K562 (cell line): ENCODE measurements at regions not wholly inside any gene's neighbourhood (a gene's known extent, or its start where the extent isn't known, plus 50 kb on each side); places are given as distances from the start of the nearest gene placed in this dataset.
"Not testable (repeated sequence)": the region's sequence is repeated elsewhere in the genome, so short reads cannot be mapped to it uniquely, and the experiment has no call there.

ENCODE experiments used
- ATAC-seq: fragments of 200-7000 bp; cut with Tn5 transposase; 3 replicates; pipeline ENCODE4 v1.9.1; 2020; ENCODE audit warnings: moderate library complexity
- BruUV-seq: library from RNA; stranded (reverse); fragments of 400-500 nt; replicated peaks from 2 replicates; lab custom pipeline; 2021; lab: Mats Ljungman, UMichigan
- CTCF ChIA-PET: fragments of 300-600 bp; formaldehyde crosslinking; extraction: SDS; loops from one replicate; lab custom pipeline; 2021; ENCODE audit warnings: low intra/inter-chr PET ratio; lab: Yijun Ruan, JAX
- POLR2A ChIA-PET: fragments of 300-600, 350-650 bp; sonication (Branson Sonifier 250); formaldehyde crosslinking; extraction: SDS; loops from one replicate; lab custom pipeline; 2021; ENCODE audit warnings: antibody characterized with exemption, inconsistent platforms; lab: Yijun Ruan, JAX
- DNase-seq, 4 experiments: peaks; one replicate each; pipeline versions ENCODE4 v3.0.0 to v3.0.0-alpha.2; 2011 to 2018; ENCODE audit warnings: low spot score in 3 of 4, mixed read lengths in 3 of 4; ENCODE audit errors: extremely low read depth in 1 of 4
- FAIRE-seq: peaks from 2 replicates; lab custom pipeline; 2011; peaks lifted over from hg19 to GRCh38; lab: Jason Lieb, UNC
- H2AFZ ChIP-seq: 2 replicates; pipeline ENCODE4 v1.6.0; 2011; ENCODE audit warnings: low read depth, low read length, control low read depth, inconsistent platforms
- H3K27ac ChIP-seq: fragments of 200-600 bp; 3 replicates; pipeline ENCODE4 v1.8.0; 2011; ENCODE audit warnings: low read depth, mild to moderate bottlenecking, control low read depth, inconsistent platforms, low read length, moderate library complexity, mixed read lengths; ENCODE audit errors: extremely low read depth
- H3K27me3 ChIP-seq, 2 experiments: fragments of 300-600 bp in 1 of 2; 2 replicates in 1 of 2; 3 replicates in 1 of 2; pipeline versions ENCODE4 v1.6.0 to v1.8.0; 2011; ENCODE audit warnings: inconsistent platforms in 2 of 2, low read length in 2 of 2, mild to moderate bottlenecking in 1 of 2, mixed read lengths in 1 of 2, moderate library complexity in 1 of 2; ENCODE audit not compliant: control insufficient read depth in 2 of 2, insufficient read depth in 2 of 2
- H3K36me3 ChIP-seq: fragments of 300-600 bp; 3 replicates; pipeline ENCODE4 v1.8.0; 2011; ENCODE audit warnings: mild to moderate bottlenecking, low read length, inconsistent platforms; ENCODE audit not compliant: control insufficient read depth, insufficient read depth
- H3K4me1 ChIP-seq, 2 experiments: fragments of 200-600 bp in 1 of 2; replicated peaks in 1 of 2; 2 replicates in 1 of 2; 3 replicates in 1 of 2; pipeline versions ENCODE4 v1.5.1 to v1.8.0; 2011; ENCODE audit warnings: inconsistent platforms in 2 of 2, low read length in 2 of 2, mild to moderate bottlenecking in 1 of 2, mixed read lengths in 1 of 2, moderate library complexity in 1 of 2; ENCODE audit not compliant: control insufficient read depth in 2 of 2, insufficient read depth in 2 of 2
- H3K4me2 ChIP-seq: 2 replicates; pipeline ENCODE4 v1.6.1; 2011; ENCODE audit warnings: low read length, control low read depth, inconsistent platforms, mixed read lengths; ENCODE audit not compliant: insufficient read depth
- H3K4me3 ChIP-seq: fragments of 200-600 bp; sonication (generic), shearing (Covaris generic); 2 replicates; pipeline ENCODE4 v1.5.1; 2016; ENCODE audit warnings: control low read depth, inconsistent platforms
- H3K79me2 ChIP-seq: fragments of 200-600 bp; 3 replicates; pipeline ENCODE4 v1.8.0; 2011; ENCODE audit warnings: low read length, inconsistent platforms; ENCODE audit not compliant: control insufficient read depth, insufficient read depth
- H3K9ac ChIP-seq, 2 experiments: 2 replicates each; pipeline versions ENCODE4 v1.6.0 to v1.6.1; 2011; ENCODE audit warnings: low read depth in 2 of 2, low read length in 2 of 2, control low read depth in 1 of 2, inconsistent platforms in 1 of 2, mild to moderate bottlenecking in 1 of 2, mixed read lengths in 1 of 2; ENCODE audit not compliant: insufficient read depth in 1 of 2
- H3K9me1 ChIP-seq: one replicate; pipeline ENCODE4 v1.6.0; 2011; ENCODE audit warnings: inconsistent platforms, mild to moderate bottlenecking, low read length, moderate library complexity; ENCODE audit not compliant: control insufficient read depth, insufficient read depth
- H3K9me3 ChIP-seq: replicated peaks from 2 replicates; pipeline ENCODE4 v1.5.1; 2011; ENCODE audit warnings: low read depth, low read length, inconsistent platforms; ENCODE audit not compliant: control insufficient read depth, insufficient read depth
- H4K20me1 ChIP-seq: replicated peaks from 2 replicates; pipeline ENCODE4 v1.6.1; 2011; ENCODE audit warnings: low read length, inconsistent platforms, mixed read lengths; ENCODE audit not compliant: control insufficient read depth, insufficient read depth
- E2F5 ChIP-seq: sonication (generic); formaldehyde crosslinking; IDR thresholded peaks from 2 replicates; pipeline ENCODE4 v1.8.0; 2022; ENCODE audit warnings: mild to moderate bottlenecking, missing genetic modification reagents
- ILF3 ChIP-seq: fragments of 450-650 bp; IDR thresholded peaks from 2 replicates; pipeline ENCODE4 v1.6.1; 2018; ENCODE audit warnings: antibody characterized with exemption, mild to moderate bottlenecking, moderate library complexity, borderline replicate concordance
- ZNF143 ChIP-seq: sonication (generic); formaldehyde crosslinking; IDR thresholded peaks from 2 replicates; pipeline ENCODE4 v1.9.0; 2022; ENCODE audit warnings: mild to moderate bottlenecking, missing genetic modification reagents
- WGBS: fragments of 100-300 bp; shearing (Covaris generic); methylation state at CpG from one replicate; pipeline ENCODE4 v1.1.6; 2016; ENCODE audit warnings: low coverage, mixed read lengths; ENCODE audit not compliant: insufficient coverage; ENCODE audit errors: missing lambda C conversion rate; 5-methylcytosine and 5-hydroxymethylcytosine counted together
- in situ Hi-C: fragments of 300-500 bp; cut with MboI; formaldehyde crosslinking; loops from 4 replicates; pipeline ENCODE4 v1.15.0; 2018; ENCODE audit warnings: inconsistent platforms, mixed read lengths
- intact Hi-C: fragments of 100-400 bp; cut with micrococcal nuclease; formaldehyde crosslinking; loops from 2 replicates; pipeline ENCODE4 v1.14.2; 2022

- no peak for TF ChIP-seq E2F5 (CRISPR knock-in tag)
Measured at GRCh38 chr11:90698238-90698637, 475.4 kb upstream of the CHORDC1 start (continued).

- POLR2A ChIA-PET, H3K36me3 ChIP-seq, H3K9me1 ChIP-seq, H3K4me1 ChIP-seq, H3K27me3 ChIP-seq, CTCF ChIA-PET, H3K4me3 ChIP-seq, H4K20me1 ChIP-seq, H3K9me3 ChIP-seq, FAIRE-seq, H3K9ac ChIP-seq, H3K4me2 ChIP-seq, H3K27ac ChIP-seq, intact Hi-C loops, H2AFZ ChIP-seq, ATAC-seq, H3K79me2 ChIP-seq, BruUV-seq, in situ Hi-C loops, DNase-seq: not testable (repeated sequence)
- 0% methylated on average over 1 of the region's 1 CpG for WGBS
Measured at GRCh38 chr11:90675496-90675895, 452.6 kb upstream of the CHORDC1 start.

GRCh38 chr11:90669094-90669493 is 446.2 kb upstream of the CHORDC1 start:
- H3K36me3 ChIP-seq: no peaks in the 10 kb centered on the region
- CTCF ChIA-PET: no interaction called here
- H3K4me3 ChIP-seq: no peak overlapping the region
- FAIRE-seq (no peak), DNase-seq (no peak), ATAC-seq (no peak)
- no peaks in the 10 kb centered on the region for H3K27me3 ChIP-seq
- POLR2A ChIA-PET: no interaction called here
- in situ Hi-C loops: no loop called here
- no peak overlapping the region for H3K4me2 ChIP-seq
- no peaks in the 10 kb centered on the region; the same call in 1 of the 2 replicates for H3K9me3 ChIP-seq
- 0% methylated on average over 2 of the region's 2 CpGs for WGBS
- H2AFZ ChIP-seq: no peak overlapping the region
- H3K4me1 ChIP-seq: no peaks in the 10 kb centered on the region
- no peak overlapping the region for H3K27ac ChIP-seq
- BruUV-seq: no TSS peak
- no peaks in the 10 kb centered on the region for H3K9me1 ChIP-seq
- intact Hi-C loops: no loop called here
- H3K9ac ChIP-seq: no peak overlapping the region
- H4K20me1 ChIP-seq: no peaks in the 10 kb centered on the region
- no peaks in the 10 kb centered on the region for H3K79me2 ChIP-seq
- TF ChIP-seq ZNF143 (no peak), ILF3 (no peak)
